GM18951 (cell line): ENCODE measurements at regions not wholly inside any gene's neighbourhood (a gene's known extent, or its start where the extent isn't known, plus 50 kb on each side); places are given as distances from the start of the nearest gene placed in this dataset.
"Not testable (repeated sequence)": the region's sequence is repeated elsewhere in the genome, so short reads cannot be mapped to it uniquely, and the experiment has no call there.

Experiments used
- POLR2A ChIP-seq: IDR thresholded peaks from 4 replicates; pipeline ENCODE4 v1.6.1; 2011; ENCODE audit warnings: mild to moderate bottlenecking; ENCODE audit not compliant: insufficient read length, insufficient read depth; ENCODE audit errors: extremely low read depth
- in situ Hi-C: fragments of 300-500 bp; cut with MboI; formaldehyde crosslinking; loops from one replicate; pipeline ENCODE4 v1.12.0; 2022; ENCODE audit warnings: low sequenced_read_pairs, mixed read lengths, inconsistent platforms; ENCODE audit not compliant: unreplicated experiment

- in situ Hi-C loops, result no loop called here
- no peak for TF ChIP-seq POLR2A
Measured at GRCh38 chr5:157965040-157965678, 106.2 kb upstream of the CLINT1 start.

DNA sequence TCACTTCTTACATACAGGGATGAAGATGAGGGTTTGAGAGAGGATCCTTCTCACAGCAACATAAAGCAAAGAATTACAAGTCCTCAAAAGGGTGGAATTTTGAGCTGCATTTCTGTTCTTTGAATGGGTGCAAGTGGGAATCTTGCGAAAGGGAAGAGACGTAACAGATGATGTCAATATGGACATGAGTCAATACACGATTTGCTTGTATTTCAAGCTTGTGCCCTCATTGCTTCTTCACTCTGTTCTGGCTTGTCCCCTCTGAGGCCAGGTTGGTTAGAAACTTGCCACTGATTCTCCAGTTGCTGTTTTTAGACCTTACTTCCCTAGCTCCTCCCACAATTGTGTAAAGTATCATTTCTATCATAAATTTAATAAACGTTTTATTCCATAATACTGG, 104.8 kb upstream of the CLINT1 start:
- in situ Hi-C loops, result no loop called here
- TF ChIP-seq POLR2A, result no peak

DNA sequence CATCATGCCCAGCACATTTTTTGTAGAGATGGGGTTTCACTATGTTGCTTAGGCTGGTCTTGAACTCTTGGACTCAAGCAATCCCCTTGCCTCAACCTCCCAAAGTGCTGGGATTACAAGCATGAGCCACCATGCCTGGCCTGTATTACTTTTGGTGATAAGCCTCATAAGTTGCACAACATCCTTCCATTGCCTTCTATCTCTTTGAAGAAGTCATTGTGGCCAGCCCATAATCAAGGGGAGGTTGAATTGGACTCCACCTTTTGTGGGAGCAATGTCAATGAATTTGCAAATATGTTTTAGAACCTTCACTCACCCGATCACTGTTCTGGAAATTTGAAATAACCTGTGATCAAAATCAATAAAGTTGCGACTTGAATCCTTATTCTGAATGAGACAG, 104.3 kb upstream of the CLINT1 start:
- TF ChIP-seq POLR2A, result no peak
- in situ Hi-C loops, result no loop called here

GRCh38 chr5:157962686-157963085, 103.7 kb upstream of the CLINT1 start:
- in situ Hi-C loops, result not testable (repeated sequence)

DNA sequence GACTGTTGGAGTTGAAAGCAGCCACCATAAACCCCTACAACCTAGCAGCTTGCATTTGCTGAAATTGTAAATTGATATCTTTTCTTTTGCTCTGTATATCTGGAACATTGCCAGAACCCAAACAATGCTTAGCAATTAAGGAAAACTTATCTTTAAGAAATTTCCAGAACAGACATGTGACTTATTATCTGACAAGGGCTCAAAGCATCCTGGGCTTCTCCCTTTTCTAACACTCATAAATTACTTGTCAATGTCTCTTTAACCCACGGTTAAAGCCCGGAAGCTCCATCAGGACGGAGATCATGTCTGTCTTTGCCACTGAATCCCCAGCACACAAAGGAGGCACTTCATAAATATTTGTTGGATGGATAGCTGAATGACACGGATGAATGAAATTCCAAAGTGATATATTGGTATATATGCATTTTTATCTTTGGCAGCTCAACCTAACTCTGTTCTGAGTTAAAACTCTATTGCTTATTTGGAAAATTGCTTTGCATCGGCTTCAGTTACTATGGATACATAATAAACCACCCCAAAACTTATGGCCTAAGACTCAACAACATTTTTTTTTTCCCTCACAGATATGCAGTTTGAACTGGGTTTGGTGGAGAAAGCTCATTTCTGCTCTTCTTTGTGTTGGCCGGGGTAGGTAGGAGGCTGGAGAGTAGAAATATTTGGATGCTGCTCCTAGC, 103.1 kb upstream of the CLINT1 start:
- in situ Hi-C loops, result no loop called here
- TF ChIP-seq POLR2A, result no peak

DNA sequence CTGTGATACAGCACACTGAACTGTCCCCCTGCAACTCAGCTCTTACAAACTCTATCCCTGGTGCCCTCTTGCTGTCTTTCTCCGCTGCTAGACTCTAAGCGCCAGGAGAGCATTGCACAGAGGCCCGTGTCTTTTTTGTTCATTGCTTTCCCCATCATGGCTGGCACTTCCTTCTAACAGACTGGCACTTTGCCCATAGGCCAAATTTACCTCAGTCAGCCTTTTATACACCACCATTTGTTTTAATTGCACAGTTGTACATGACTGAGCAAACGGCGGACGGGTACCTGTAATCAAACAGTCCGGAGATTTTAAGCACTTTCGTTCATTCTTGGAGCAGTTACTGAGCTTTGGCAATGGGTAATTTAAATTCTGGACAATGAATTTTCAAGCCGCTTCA, 102.2 kb upstream of the CLINT1 start:
- in situ Hi-C loops, result no loop called here
- TF ChIP-seq POLR2A, result no peak

DNA sequence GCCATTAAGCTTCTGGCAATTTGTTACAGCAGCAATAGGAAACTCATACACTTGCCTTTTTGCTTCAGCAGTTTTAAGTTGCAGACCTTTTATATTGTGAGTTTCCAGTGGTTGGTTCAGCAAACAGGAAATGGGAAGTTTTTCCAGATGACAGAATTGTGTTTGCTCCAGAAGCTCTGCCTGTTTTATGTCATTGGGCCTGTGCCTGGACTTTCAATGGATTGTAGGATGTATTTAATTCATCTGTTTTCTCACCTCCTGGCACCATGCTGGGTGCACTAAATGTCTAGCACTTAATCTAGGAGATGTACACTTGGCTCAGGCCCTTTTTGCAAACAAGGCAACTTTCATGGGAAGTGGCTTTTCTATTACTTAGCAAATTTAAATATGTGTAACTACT, 100.4 kb upstream of the CLINT1 start:
- TF ChIP-seq POLR2A, result no peak
- in situ Hi-C loops, result no loop called here

DNA sequence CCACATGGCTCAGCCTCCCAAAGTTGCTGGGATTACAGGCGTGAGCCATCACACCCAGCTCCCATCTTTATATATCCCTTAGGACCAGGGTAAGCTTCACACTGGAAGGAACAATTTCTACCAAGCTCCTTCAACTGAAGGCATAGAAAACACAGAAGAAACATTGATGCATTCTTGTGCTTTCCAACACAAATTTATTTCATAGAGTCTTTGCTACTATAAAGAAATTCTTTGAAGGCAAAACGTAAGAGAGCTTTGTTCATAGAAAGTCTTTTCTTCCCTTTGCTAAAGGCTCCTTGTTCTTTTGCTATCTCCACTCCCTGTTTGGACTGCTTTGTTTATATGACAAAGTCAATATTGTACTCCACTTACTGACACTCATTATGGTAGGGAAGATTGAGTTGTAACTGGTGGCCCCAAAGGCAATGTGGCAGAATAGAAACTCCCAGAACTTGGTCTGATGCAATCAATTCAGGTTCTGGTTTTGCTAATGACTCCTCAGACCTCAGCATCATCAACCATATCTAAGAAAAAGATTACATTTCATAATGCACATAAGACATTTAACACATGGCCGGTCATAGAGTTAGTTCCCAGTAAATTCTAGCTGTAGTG, 97.4 kb upstream of the CLINT1 start:
- in situ Hi-C loops, result no loop called here
- no peak for TF ChIP-seq POLR2A

GRCh38 chr5:157955541-157956172, 96.7 kb upstream of the CLINT1 start:
- in situ Hi-C loops, result no loop called here
- TF ChIP-seq POLR2A, result no peak

DNA sequence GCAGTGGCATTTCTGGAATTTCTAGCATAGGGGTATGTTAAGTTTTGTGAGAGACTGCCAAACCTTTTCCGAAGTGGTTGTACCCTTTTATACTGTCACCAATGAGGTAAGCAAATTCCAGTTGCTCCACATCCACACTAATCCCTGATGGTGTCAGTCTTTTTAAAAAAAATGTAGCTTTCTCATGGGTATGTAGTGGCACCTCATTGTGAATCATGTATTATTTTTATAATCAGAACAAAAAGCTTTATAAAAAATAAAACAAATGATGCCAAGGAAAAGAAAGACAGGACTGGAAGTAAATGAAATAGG, 93.4 kb upstream of the CLINT1 start:
- no peak for TF ChIP-seq POLR2A
- in situ Hi-C loops, result no loop called here

DNA sequence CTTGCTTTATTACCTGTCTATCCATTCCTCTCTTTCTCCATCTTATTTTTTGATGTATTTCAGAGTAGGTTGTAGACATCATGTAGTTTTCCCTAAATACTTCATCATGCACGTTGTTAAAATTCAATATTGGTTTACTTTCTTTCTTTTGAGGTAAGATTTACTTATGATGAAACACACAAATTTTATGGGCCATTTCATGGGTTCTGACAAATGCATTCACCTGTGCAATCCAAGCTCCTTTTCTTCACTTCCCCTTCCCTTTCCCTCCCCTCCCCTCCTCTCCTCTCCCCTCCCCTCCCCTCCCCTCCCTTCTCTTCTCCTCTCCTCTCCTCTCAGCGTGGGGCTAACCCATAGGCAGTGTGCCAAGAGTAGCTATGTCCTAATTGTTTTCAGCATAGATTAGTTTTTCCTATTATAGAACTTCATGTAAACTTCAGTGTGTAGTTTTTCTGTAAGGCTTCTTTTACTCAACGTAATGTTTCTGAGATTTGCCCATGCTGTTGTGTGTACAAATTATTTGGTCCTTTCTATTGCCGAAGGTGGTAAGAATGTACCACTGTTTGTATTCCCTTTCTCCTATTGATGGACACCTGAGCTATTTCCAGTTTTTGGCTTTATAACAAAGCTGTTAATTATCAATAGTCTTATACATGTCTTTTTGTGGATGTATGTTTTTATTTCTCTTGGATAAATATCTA, 92.9 kb upstream of the CLINT1 start:
- in situ Hi-C loops, result no loop called here
- TF ChIP-seq POLR2A, result no peak

GRCh38 chr5:157949520-157949919, 90.6 kb upstream of the CLINT1 start:
- in situ Hi-C loops, result no loop called here
- TF ChIP-seq POLR2A, result no peak

DNA sequence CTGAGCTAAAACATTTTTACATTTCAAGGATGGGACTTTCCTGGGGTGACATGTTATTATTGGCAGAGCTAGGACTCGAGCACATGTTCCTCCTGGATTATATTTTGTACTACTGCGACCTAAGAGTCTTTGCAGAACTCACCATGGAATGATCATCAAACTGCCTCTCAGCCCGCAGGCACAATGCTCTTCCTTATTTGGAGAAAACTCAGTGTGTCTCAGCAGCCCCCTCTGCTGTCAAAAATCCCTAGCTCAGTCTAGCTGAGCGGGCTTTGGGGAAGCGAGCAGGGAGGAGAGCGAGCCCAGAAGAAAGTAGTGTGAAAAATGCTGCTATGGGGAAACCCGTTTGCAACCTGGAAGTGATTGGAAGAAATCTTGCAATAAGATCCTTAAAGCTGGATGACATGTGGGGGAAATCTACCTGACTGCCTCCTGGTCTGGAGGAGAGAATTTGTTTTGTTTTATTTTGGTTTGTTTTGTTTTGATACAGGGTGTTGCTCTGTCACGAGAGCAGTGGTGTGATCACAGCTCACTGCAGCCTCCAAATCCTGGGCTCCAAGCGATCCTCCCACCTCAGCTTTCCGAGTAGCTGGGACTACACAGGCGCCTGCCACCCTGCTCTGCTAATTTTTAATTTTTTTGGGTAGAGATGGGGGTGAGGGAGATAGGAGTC, 89.9 kb upstream of the CLINT1 start:
- in situ Hi-C loops, result no loop called here
- no peak for TF ChIP-seq POLR2A
